Endothelial cell (in vitro differentiated cells): ENCODE measurements at regions not wholly inside any gene's neighbourhood (a gene's known extent, or its start where the extent isn't known, plus 50 kb on each side); places are given as distances from the start of the nearest gene placed in this dataset.

ENCODE experiments used
- DNase-seq: peaks from one replicate; pipeline ENCODE4 v3.0.0; 2021; ENCODE audit warnings: low spot score
- H3K27ac Mint-ChIP-seq: one replicate; pipeline ENCODE4 v1.8.0; 2021; ENCODE audit warnings: mixed read lengths, inconsistent platforms; ENCODE audit not compliant: unreplicated experiment
- H3K27me3 Mint-ChIP-seq: one replicate; pipeline ENCODE4 v1.8.0; 2021; ENCODE audit warnings: mild to moderate bottlenecking, moderate library complexity, mixed read lengths, inconsistent platforms; ENCODE audit not compliant: unreplicated experiment
- H3K36me3 Mint-ChIP-seq: one replicate; pipeline ENCODE4 v1.8.0; 2021; ENCODE audit warnings: mild to moderate bottlenecking, low read depth, mixed read lengths, inconsistent platforms; ENCODE audit not compliant: unreplicated experiment
- H3K4me1 Mint-ChIP-seq: one replicate; pipeline ENCODE4 v1.8.0; 2021; ENCODE audit warnings: mild to moderate bottlenecking, mixed read lengths, inconsistent platforms; ENCODE audit not compliant: unreplicated experiment
- H3K4me3 Mint-ChIP-seq: one replicate; pipeline ENCODE4 v1.8.0; 2021; ENCODE audit warnings: mild to moderate bottlenecking, mixed read lengths, inconsistent platforms; ENCODE audit not compliant: unreplicated experiment
- H3K9me3 Mint-ChIP-seq: one replicate; pipeline ENCODE4 v1.8.0; 2021; ENCODE audit warnings: mixed read lengths, inconsistent platforms; ENCODE audit not compliant: unreplicated experiment
- TF ChIP-seq, protein P1 (sequence below): fragments of 200-600 bp; sonication (generic); IDR thresholded peaks from one replicate; pipeline ENCODE4 v1.5.0; 2021; ENCODE audit warnings: antibody characterized with exemption; ENCODE audit not compliant: unreplicated experiment

DNA sequence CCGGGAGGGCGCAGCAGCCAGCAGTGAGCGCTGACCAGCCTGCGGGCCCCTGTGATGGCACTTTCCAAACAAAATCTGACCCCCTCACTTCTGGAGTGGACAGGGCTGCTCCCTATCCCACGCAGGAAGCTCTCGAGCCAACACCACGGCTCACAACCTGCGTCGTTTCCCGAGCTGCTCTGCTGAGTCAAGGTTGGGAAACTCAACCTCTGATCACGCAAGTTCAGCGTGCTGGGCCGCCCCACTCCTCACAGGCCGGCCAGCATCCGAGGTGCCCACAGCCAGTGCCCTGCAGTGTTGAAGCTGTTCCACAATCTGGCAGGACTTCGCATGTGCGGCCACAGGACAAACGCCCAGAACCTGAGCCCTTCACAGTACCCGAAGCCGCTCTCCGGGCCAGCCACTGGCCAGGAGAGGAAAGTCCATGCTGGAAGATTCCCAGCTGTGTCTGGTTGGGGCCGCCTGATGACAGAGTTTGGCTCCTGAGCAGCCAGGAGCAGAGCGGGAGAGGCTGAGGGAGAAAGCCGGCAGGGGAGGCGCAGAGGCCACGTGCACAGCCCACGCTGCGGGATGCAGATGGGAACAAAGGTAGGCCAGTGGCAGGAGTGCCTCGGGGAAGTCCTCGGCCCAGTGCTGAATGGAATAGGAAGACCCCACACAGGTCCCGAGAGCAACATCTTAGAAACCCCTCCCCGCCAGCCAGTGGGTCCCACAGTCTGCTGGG, 263.3 kb upstream of the TCERG1L start:
- peaks cover 5% of the 10 kb centered on the region for H3K36me3 Mint-ChIP-seq
- no peaks in the 10 kb centered on the region for H3K4me1 Mint-ChIP-seq
- peaks cover 18% of the 10 kb centered on the region for H3K9me3 Mint-ChIP-seq
- peaks cover 7% of the 10 kb centered on the region for H3K27me3 Mint-ChIP-seq
- DNase-seq = no peak
- no peak overlapping the region for H3K27ac Mint-ChIP-seq
- TF ChIP-seq, protein P1, sequence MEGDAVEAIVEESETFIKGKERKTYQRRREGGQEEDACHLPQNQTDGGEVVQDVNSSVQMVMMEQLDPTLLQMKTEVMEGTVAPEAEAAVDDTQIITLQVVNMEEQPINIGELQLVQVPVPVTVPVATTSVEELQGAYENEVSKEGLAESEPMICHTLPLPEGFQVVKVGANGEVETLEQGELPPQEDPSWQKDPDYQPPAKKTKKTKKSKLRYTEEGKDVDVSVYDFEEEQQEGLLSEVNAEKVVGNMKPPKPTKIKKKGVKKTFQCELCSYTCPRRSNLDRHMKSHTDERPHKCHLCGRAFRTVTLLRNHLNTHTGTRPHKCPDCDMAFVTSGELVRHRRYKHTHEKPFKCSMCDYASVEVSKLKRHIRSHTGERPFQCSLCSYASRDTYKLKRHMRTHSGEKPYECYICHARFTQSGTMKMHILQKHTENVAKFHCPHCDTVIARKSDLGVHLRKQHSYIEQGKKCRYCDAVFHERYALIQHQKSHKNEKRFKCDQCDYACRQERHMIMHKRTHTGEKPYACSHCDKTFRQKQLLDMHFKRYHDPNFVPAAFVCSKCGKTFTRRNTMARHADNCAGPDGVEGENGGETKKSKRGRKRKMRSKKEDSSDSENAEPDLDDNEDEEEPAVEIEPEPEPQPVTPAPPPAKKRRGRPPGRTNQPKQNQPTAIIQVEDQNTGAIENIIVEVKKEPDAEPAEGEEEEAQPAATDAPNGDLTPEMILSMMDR = no peak
- H3K4me3 Mint-ChIP-seq = no peak overlapping the region

DNA sequence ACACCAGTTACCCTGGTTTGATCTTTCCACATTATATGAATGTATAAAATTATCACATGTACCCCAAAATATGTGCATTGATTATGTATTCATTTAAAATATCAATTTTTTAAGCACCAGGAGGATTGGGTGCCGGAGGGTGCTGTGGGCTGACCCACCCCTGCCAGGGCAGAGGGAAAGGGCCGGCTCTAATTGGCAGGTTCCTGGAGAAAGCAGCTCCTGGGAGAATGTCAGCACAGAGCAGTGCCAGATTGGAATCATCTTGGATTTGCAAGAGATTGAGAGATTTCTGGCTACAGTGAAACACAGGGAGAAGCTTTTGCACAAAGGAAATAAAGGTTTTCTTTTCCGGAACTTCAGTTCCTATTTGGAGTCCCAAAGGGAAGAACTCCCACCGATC, 264.4 kb upstream of the TCERG1L start:
- H3K4me1 Mint-ChIP-seq = no peaks in the 10 kb centered on the region
- TF ChIP-seq, protein P1 = no peak
- no peak for DNase-seq
- peaks cover 18% of the 10 kb centered on the region for H3K9me3 Mint-ChIP-seq
- no peak overlapping the region for H3K4me3 Mint-ChIP-seq
- H3K27ac Mint-ChIP-seq = no peak overlapping the region
- H3K27me3 Mint-ChIP-seq = peaks cover 3% of the 10 kb centered on the region
- peaks cover 5% of the 10 kb centered on the region for H3K36me3 Mint-ChIP-seq

DNA sequence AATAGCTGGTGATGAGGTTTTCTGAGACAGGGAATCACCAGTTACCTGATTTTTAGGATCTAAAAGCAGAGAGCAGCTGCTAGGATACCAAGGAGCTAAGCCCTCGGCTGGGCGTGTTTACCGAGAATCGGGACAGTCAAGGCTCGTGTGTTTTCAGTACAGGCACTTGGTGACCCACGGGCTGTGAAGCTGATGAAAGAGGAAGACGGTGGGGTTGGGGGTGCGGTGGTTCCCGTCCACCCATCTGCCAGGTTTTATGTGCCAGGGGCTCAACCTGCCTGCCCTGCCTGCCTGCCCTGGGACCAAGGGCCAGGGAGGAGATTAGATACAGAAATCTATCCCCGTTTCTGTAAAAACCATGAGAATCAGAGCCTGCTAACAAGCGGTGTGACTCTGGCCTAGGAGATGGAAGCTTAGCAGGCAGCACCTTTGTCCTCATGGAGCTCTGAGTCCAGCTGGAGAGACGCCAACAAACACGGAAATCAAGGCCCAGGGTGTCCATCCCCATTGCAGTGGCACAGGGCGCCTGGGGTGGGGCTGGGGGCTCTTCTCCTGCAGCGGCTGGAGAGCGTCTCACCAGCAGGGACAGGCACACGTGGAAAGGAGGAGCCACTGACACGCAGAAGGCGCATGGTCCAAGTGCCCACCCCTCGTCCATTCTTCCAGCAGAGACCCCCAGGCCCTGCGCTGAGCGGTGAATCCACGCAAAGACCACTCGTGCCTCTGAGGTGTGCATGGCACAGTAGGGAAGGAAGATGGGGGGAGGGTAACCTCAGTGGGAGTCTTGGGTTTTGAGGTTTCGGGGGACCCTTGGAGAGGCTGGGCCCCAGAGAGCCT, 265.0 kb upstream of the TCERG1L start:
- Mint-ChIP-seq H3K4me1 (no peaks in the 10 kb centered on the region), H3K36me3 (peaks cover 5% of the 10 kb centered on the region), H3K4me3 (no peak overlapping the region), H3K9me3 (peaks cover 12% of the 10 kb centered on the region), H3K27me3 (peaks cover 2% of the 10 kb centered on the region), H3K27ac (no peak overlapping the region)
- TF ChIP-seq, protein P1 = no peak
- no peak for DNase-seq

DNA sequence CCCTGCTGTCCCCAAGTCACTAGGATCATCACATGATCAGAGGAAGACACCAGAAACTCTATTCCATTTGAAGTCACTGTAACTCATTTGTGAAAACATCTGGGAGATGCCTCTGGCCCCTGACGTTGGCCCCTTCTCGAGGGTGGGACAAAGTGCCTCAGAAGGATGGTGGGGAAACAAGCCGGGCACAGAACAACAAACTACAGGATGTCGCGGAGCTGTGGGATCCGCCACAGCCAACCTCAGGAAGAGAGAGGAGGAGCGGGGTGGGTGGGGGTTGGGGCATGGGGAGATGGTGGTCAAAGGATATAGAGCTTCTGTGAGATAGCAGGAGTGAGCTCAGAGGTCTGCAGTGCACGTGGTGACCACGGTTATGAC, 265.6 kb upstream of the TCERG1L start:
- H3K4me1 Mint-ChIP-seq = no peaks in the 10 kb centered on the region
- TF ChIP-seq, protein P1 = no peak
- H3K27ac Mint-ChIP-seq = no peak overlapping the region
- H3K27me3 Mint-ChIP-seq = peaks cover 3% of the 10 kb centered on the region
- peaks cover 11% of the 10 kb centered on the region for H3K9me3 Mint-ChIP-seq
- peaks cover 5% of the 10 kb centered on the region for H3K36me3 Mint-ChIP-seq
- no peak overlapping the region for H3K4me3 Mint-ChIP-seq
- no peak for DNase-seq
